HCT116 (cell line): ENCODE measurements at regions not wholly inside any gene's neighbourhood (a gene's known extent, or its start where the extent isn't known, plus 50 kb on each side); places are given as distances from the start of the nearest gene placed in this dataset.

Experiments used
- ATF3 ChIP-seq: IDR thresholded peaks from 2 replicates; pipeline ENCODE4 v1.6.1; 2012
- CEBPB ChIP-seq: IDR thresholded peaks from 2 replicates; pipeline ENCODE4 v1.6.1; 2012; ENCODE audit warnings: low read depth
- CTCF ChIP-seq, 3 experiments: fragments of 200-600 bp in 1 of 3; sonication (generic) in 1 of 3; IDR thresholded peaks in 2 of 3; conservative IDR thresholded peaks in 1 of 3; 2 replicates each; pipeline ENCODE4 v1.5.1; 2012 to 2017; ENCODE audit warnings: low read depth in 2 of 3, low read length in 2 of 3, antibody characterized with exemption in 1 of 3, borderline replicate concordance in 1 of 3, control low read depth in 1 of 3, mild to moderate bottlenecking in 1 of 3, mixed read lengths in 1 of 3, mixed run types in 1 of 3, moderate library complexity in 1 of 3; ENCODE audit not compliant: insufficient read depth in 1 of 3
- EGR1 ChIP-seq: IDR thresholded peaks from 2 replicates; pipeline ENCODE4 v1.6.1; 2012; ENCODE audit warnings: low read depth
- ELF1 ChIP-seq: IDR thresholded peaks from 2 replicates; pipeline ENCODE4 v1.6.1; 2012; ENCODE audit warnings: low read depth, borderline replicate concordance
- FOSL1 ChIP-seq: IDR thresholded peaks from 2 replicates; pipeline ENCODE4 v1.6.1; 2012; ENCODE audit warnings: low read depth
- JUND ChIP-seq: IDR thresholded peaks from 2 replicates; pipeline ENCODE4 v1.6.1; 2012
- POLR2AphosphoS5 ChIP-seq: IDR thresholded peaks from 2 replicates; pipeline ENCODE4 v1.6.1; 2011; ENCODE audit warnings: mild to moderate bottlenecking, low read depth, low read length, moderate library complexity
- RAD21 ChIP-seq: IDR thresholded peaks from 2 replicates; pipeline ENCODE4 v1.6.1; 2012; ENCODE audit warnings: low read depth, mild to moderate bottlenecking
- REST ChIP-seq: IDR thresholded peaks from 2 replicates; pipeline ENCODE4 v1.6.1; 2012; ENCODE audit warnings: low read depth
- SRF ChIP-seq: IDR thresholded peaks from 2 replicates; pipeline ENCODE4 v1.6.1; 2012; ENCODE audit warnings: low read depth
- ZFX ChIP-seq: fragments of 450-650 bp; IDR thresholded peaks from 2 replicates; pipeline ENCODE4 v1.6.1; 2017

- TF ChIP-seq CTCF (IDR thresholded peaks at IDR 0.05 in 2 of 3, conservative IDR thresholded peaks at IDR 0.05 in 1 of 3; ENCODE audit: borderline replicate concordance in 1 of 3, insufficient read depth in 1 of 3, low read depth in 2 of 3, low read length in 2 of 3), result peak; percentile 7 to 30 (median 25); a peak in 2 of 6 replicates
- no peak for TF ChIP-seq ELF1
- TF ChIP-seq ATF3, result no peak
- TF ChIP-seq REST, result no peak
- TF ChIP-seq CEBPB, result no peak
- no peak for TF ChIP-seq EGR1
- TF ChIP-seq ZFX, result no peak
- TF ChIP-seq POLR2AphosphoS5, result no peak
- peak; percentile 59 for TF ChIP-seq RAD21
- TF ChIP-seq FOSL1, result no peak
- TF ChIP-seq SRF, result no peak
- TF ChIP-seq JUND, result no peak
Observed at GRCh38 chr5:92885950-92886349, 695.1 kb downstream of the NR2F1-AS1 start.
